Neutrophil (primary cell): ENCODE measurements at regions not wholly inside any gene's neighbourhood (a gene's known extent, or its start where the extent isn't known, plus 50 kb on each side); places are given as distances from the start of the nearest gene placed in this dataset.

ENCODE experiments used
- H3K27ac ChIP-seq: fragments of 200-600 bp; sonication (generic); 2 replicates; pipeline ENCODE4 v1.5.1; 2016; ENCODE audit warnings: mild to moderate bottlenecking, moderate library complexity
- H3K27me3 ChIP-seq: fragments of 200-600 bp; sonication (generic); 2 replicates; pipeline ENCODE4 v1.6.0; 2016; ENCODE audit warnings: mild to moderate bottlenecking
- H3K36me3 ChIP-seq: fragments of 200-600 bp; sonication (generic); 2 replicates; pipeline ENCODE4 v1.5.1; 2017
- H3K4me1 ChIP-seq, 2 experiments: fragments of 200-600 bp in 1 of 2; sonication (generic) in 1 of 2; 1 replicate in 1 of 2; 2 replicates in 1 of 2; pipeline versions ENCODE4 v1.5.1 to v1.6.1; 2013 to 2016; ENCODE audit warnings: low read depth in 1 of 2, low read length in 1 of 2, mild to moderate bottlenecking in 1 of 2, moderate library complexity in 1 of 2; ENCODE audit not compliant: control insufficient read depth in 1 of 2, insufficient read depth in 1 of 2
- H3K4me3 ChIP-seq, 2 experiments: fragments of 200-600 bp in 1 of 2; sonication (generic) in 1 of 2; 1 replicate in 1 of 2; 2 replicates in 1 of 2; pipeline ENCODE4 v1.5.1; 2013 to 2016; ENCODE audit warnings: low read depth in 1 of 2, low read length in 1 of 2, mild to moderate bottlenecking in 1 of 2, moderate library complexity in 1 of 2
- H3K9me3 ChIP-seq: fragments of 200-600 bp; sonication (generic); 2 replicates; pipeline ENCODE4 v1.5.1; 2016
- CTCF ChIP-seq: fragments of 200-600 bp; sonication (generic); IDR thresholded peaks from 2 replicates; pipeline ENCODE4 v1.5.1; 2016; ENCODE audit warnings: antibody characterized with exemption

DNA sequence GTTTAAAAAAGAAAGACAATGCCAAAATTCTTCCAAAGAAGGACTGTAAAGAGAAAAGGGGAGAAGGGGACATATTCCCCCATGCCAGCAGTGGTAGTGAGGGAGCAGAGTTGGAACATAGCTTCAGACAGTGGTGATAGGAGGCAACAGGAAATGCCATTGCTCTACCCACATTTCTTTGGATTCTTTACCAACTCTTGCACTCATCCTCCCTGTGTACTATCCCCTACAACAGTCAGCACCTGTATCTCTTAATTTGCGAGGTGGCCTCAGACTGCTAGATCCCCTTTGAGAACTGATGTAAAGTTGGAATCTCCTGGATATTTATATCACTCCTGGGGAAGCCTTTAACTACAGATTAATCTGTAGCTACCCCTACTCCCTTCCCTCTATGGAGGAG lies 320.6 kb upstream of the PTGER4 start:
- Histone ChIP-seq H3K4me1 (peaks cover 22 to 24% of the 10 kb centered on the region in 2 experiments), H3K27ac (no peak overlapping the region), H3K9me3 (no peaks in the 10 kb centered on the region), H3K36me3 (no peaks in the 10 kb centered on the region), H3K4me3 (no peak overlapping the region), H3K27me3 (no peaks in the 10 kb centered on the region)
- no peak for TF ChIP-seq CTCF

GRCh38 chr5:40356248-40356647 lies 323.5 kb upstream of the PTGER4 start:
- H3K36me3 ChIP-seq = no peaks in the 10 kb centered on the region
- H3K4me3 ChIP-seq = no peak overlapping the region
- no peaks in the 10 kb centered on the region for H3K27me3 ChIP-seq
- peaks cover 22 to 24% of the 10 kb centered on the region in 2 experiments for H3K4me1 ChIP-seq
- no peaks in the 10 kb centered on the region for H3K9me3 ChIP-seq
- peak overlapping the region; percentile 82 for H3K27ac ChIP-seq
- TF ChIP-seq CTCF = no peak

- H3K36me3 ChIP-seq = no peaks in the 10 kb centered on the region
- no peak for TF ChIP-seq CTCF
- H3K4me1 ChIP-seq = peaks cover 22 to 24% of the 10 kb centered on the region in 2 experiments
- no peaks in the 10 kb centered on the region for H3K9me3 ChIP-seq
- no peak overlapping the region for H3K4me3 ChIP-seq
- no peaks in the 10 kb centered on the region for H3K27me3 ChIP-seq
- peak overlapping the region; percentile 82 for H3K27ac ChIP-seq
Observed at GRCh38 chr5:40355846-40356245, 323.9 kb upstream of the PTGER4 start.

DNA sequence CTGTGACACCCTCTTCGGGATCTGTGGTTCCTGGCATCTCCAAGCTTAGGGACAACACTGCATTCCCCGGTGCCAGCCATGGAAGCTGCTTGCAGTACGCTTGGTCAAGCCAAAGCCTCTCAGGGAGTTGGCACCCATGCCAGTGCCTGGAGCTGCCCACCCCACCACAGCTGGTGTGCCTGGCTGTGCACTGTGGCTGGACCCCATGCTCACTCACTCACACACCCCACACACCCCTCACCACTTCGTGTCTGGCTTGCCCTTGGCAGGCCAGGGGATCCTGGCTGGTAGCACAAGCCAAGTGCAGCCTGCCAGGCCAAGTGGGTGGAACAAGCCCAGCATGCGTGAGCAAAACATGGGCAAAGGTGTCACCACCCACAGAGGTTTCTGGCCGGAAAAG lies 324.5 kb upstream of the PTGER4 start:
- Histone ChIP-seq H3K4me3 (no peak overlapping the region), H3K4me1 (peaks cover 22 to 24% of the 10 kb centered on the region in 2 experiments), H3K27me3 (no peaks in the 10 kb centered on the region), H3K9me3 (no peaks in the 10 kb centered on the region), H3K36me3 (no peaks in the 10 kb centered on the region), H3K27ac (peak overlapping the region; percentile 82)
- TF ChIP-seq CTCF = no peak

- no peaks in the 10 kb centered on the region for H3K27me3 ChIP-seq
- peaks cover 22 to 23% of the 10 kb centered on the region in 2 experiments for H3K4me1 ChIP-seq
- no peak overlapping the region for H3K4me3 ChIP-seq
- no peak for TF ChIP-seq CTCF
- no peak overlapping the region for H3K27ac ChIP-seq
- no peaks in the 10 kb centered on the region for H3K36me3 ChIP-seq
- no peaks in the 10 kb centered on the region for H3K9me3 ChIP-seq
Observed at GRCh38 chr5:40354171-40354570, 325.5 kb upstream of the PTGER4 start.

DNA sequence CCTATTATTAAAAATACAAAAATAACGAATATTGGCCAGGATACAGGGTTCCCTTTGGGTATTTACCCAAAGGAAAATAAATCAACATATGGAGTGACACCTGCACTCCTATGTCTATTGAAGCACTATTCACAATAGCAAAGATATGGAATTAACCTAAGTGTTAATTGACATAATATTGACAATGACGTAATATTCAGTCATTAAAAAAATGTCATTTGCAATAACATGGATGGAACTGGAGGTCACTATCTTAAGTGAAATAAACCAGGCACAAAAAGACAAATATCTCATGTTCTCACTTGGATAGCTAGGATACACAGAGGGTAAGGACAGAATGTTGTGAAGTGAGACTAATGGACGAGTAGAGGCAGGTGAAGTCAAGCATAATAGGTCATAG lies 326.3 kb upstream of the PTGER4 start:
- Histone ChIP-seq H3K4me3 (no peak overlapping the region), H3K36me3 (no peaks in the 10 kb centered on the region), H3K9me3 (no peaks in the 10 kb centered on the region), H3K27me3 (no peaks in the 10 kb centered on the region), H3K4me1 (peaks cover 18 to 19% of the 10 kb centered on the region in 2 experiments), H3K27ac (no peak overlapping the region)
- TF ChIP-seq CTCF = no peak
